DND-41 (cell line): ENCODE measurements at regions not wholly inside any gene's neighbourhood (a gene's known extent, or its start where the extent isn't known, plus 50 kb on each side); places are given as distances from the start of the nearest gene placed in this dataset.

ENCODE experiments used
- CTCF ChIP-seq: IDR thresholded peaks from 2 replicates; pipeline ENCODE4 v1.5.1; 2012; ENCODE audit warnings: borderline replicate concordance, low read length, moderate library complexity, mild to moderate bottlenecking; ENCODE audit not compliant: poor library complexity, severe bottlenecking; ENCODE audit errors: extremely low read depth
- EZH2 ChIP-seq: IDR thresholded peaks from 3 replicates; pipeline ENCODE4 v1.6.1; 2012; ENCODE audit warnings: borderline replicate concordance, low read depth, mild to moderate bottlenecking, moderate library complexity, low read length, inconsistent platforms; ENCODE audit not compliant: severe bottlenecking

GRCh38 chr5:164188733-164189148 lies 683.3 kb downstream of the MAT2B start:
- TF ChIP-seq CTCF: no peak
- no peak for TF ChIP-seq EZH2
